T47D (cell line): ENCODE measurements at regions not wholly inside any gene's neighbourhood (a gene's known extent, or its start where the extent isn't known, plus 50 kb on each side); places are given as distances from the start of the nearest gene placed in this dataset.
A peak's percentile ranks its signal among the peaks of the same experiment; 100 is the strongest.
"Not testable (repeated sequence)": the region's sequence is repeated elsewhere in the genome, so short reads cannot be mapped to it uniquely, and the experiment has no call there.

Source experiments
- DNase-seq, 2 experiments: peaks; one replicate each; pipeline versions ENCODE4 v3.0.0 to v3.0.0-alpha.2; 2011 to 2012; ENCODE audit warnings: low read depth in 1 of 2, low spot score in 1 of 2
- JUND ChIP-seq: IDR thresholded peaks from 2 replicates; pipeline ENCODE4 v1.6.1; 2012; ENCODE audit warnings: low read depth
- in situ Hi-C: cut with HindIII; loops from 2 replicates; pipeline ENCODE4 v1.10.0; 2016; ENCODE audit warnings: low sequenced_read_pairs, low pct_unique_long_range_greater_than_20kb

- in situ Hi-C loops, result no loop called here
- no peak for DNase-seq
- TF ChIP-seq JUND, result no peak
Observed at GRCh38 chr5:167849874-167850273, 441.6 kb upstream of the WWC1 start.

GRCh38 chr5:167850911-167851310 lies 440.5 kb upstream of the WWC1 start:
- no peak for TF ChIP-seq JUND
- DNase-seq, result no peak
- in situ Hi-C loops, result no loop called here

- TF ChIP-seq JUND, result no peak
- in situ Hi-C loops, result no loop called here
- no peak for DNase-seq
Observed at GRCh38 chr5:167851416-167851815, 440.0 kb upstream of the WWC1 start.

- DNase-seq, result no peak
- no peak for TF ChIP-seq JUND
- in situ Hi-C loops, result no loop called here
Observed at GRCh38 chr5:167852515-167852914, 438.9 kb upstream of the WWC1 start.

- TF ChIP-seq JUND, result no peak
- in situ Hi-C loops, result no loop called here
- no peak for DNase-seq
Observed at GRCh38 chr5:167853421-167853820, 438.0 kb upstream of the WWC1 start.

GRCh38 chr5:167855818-167856217 lies 435.6 kb upstream of the WWC1 start:
- in situ Hi-C loops, result no loop called here
- DNase-seq, result no peak
- TF ChIP-seq JUND, result no peak

GRCh38 chr5:167857321-167857720 lies 434.1 kb upstream of the WWC1 start:
- DNase-seq, result no peak
- TF ChIP-seq JUND, result no peak
- in situ Hi-C loops, result no loop called here

- in situ Hi-C loops, DNase-seq: not testable (repeated sequence)
Observed at GRCh38 chr5:167858186-167858855, 433.1 kb upstream of the WWC1 start.

GRCh38 chr5:167861129-167861927 lies 430.1 kb upstream of the WWC1 start:
- TF ChIP-seq JUND, result no peak
- in situ Hi-C loops, result no loop called here
- peak; percentile 59 to 69 for DNase-seq

- DNase-seq, result no peak
- in situ Hi-C loops, result no loop called here
- TF ChIP-seq JUND, result no peak
Observed at GRCh38 chr5:167861928-167862426, 429.5 kb upstream of the WWC1 start.

- no peak for TF ChIP-seq JUND
- no peak for DNase-seq
- in situ Hi-C loops, result no loop called here
Observed at GRCh38 chr5:167863883-167864282, 427.6 kb upstream of the WWC1 start.

GRCh38 chr5:167864801-167865200 lies 426.6 kb upstream of the WWC1 start:
- no peak for DNase-seq
- in situ Hi-C loops, result no loop called here
- no peak for TF ChIP-seq JUND

- TF ChIP-seq JUND, result no peak
- peak in 1 of 2 experiments; percentile 20 for DNase-seq
- in situ Hi-C loops, result no loop called here
Observed at GRCh38 chr5:167866797-167867196, 424.6 kb upstream of the WWC1 start.

GRCh38 chr5:167867281-167867680 lies 424.2 kb upstream of the WWC1 start:
- no peak for TF ChIP-seq JUND
- in situ Hi-C loops, result no loop called here
- no peak for DNase-seq
